Nephron (organoid): ENCODE measurements at regions not wholly inside any gene's neighbourhood (a gene's known extent, or its start where the extent isn't known, plus 50 kb on each side); places are given as distances from the start of the nearest gene placed in this dataset.
"Not testable (repeated sequence)": the region's sequence is repeated elsewhere in the genome, so short reads cannot be mapped to it uniquely, and the experiment has no call there.

Experiments used
- H3K27ac Mint-ChIP-seq, 3 experiments: 2 replicates each; pipeline ENCODE4 v1.8.0; 2020; ENCODE audit warnings: mixed read lengths in 3 of 3, mild to moderate bottlenecking in 2 of 3, moderate library complexity in 1 of 3
- H3K27me3 Mint-ChIP-seq: 2 replicates; pipeline ENCODE4 v1.8.0; 2021; ENCODE audit warnings: low read depth, mild to moderate bottlenecking, moderate library complexity, mixed read lengths
- H3K36me3 Mint-ChIP-seq: 2 replicates; pipeline ENCODE4 v1.8.0; 2020; ENCODE audit warnings: low read depth, mixed read lengths
- H3K4me1 Mint-ChIP-seq: 2 replicates; pipeline ENCODE4 v1.8.0; 2020; ENCODE audit warnings: mixed read lengths
- H3K4me3 Mint-ChIP-seq, 3 experiments: 2 replicates each; pipeline ENCODE4 v1.8.0; 2020; ENCODE audit warnings: mild to moderate bottlenecking in 3 of 3, mixed read lengths in 3 of 3, moderate library complexity in 2 of 3
- H3K9me3 Mint-ChIP-seq: 2 replicates; pipeline ENCODE4 v1.8.0; 2020; ENCODE audit warnings: mixed read lengths
- TF ChIP-seq, protein P1 (sequence below), 3 experiments: fragments of 200-600 bp; sonication (generic); IDR thresholded peaks; one replicate each; pipeline ENCODE4 v1.5.0; 2021; ENCODE audit warnings: antibody characterized with exemption in 3 of 3; ENCODE audit not compliant: unreplicated experiment in 3 of 3

DNA sequence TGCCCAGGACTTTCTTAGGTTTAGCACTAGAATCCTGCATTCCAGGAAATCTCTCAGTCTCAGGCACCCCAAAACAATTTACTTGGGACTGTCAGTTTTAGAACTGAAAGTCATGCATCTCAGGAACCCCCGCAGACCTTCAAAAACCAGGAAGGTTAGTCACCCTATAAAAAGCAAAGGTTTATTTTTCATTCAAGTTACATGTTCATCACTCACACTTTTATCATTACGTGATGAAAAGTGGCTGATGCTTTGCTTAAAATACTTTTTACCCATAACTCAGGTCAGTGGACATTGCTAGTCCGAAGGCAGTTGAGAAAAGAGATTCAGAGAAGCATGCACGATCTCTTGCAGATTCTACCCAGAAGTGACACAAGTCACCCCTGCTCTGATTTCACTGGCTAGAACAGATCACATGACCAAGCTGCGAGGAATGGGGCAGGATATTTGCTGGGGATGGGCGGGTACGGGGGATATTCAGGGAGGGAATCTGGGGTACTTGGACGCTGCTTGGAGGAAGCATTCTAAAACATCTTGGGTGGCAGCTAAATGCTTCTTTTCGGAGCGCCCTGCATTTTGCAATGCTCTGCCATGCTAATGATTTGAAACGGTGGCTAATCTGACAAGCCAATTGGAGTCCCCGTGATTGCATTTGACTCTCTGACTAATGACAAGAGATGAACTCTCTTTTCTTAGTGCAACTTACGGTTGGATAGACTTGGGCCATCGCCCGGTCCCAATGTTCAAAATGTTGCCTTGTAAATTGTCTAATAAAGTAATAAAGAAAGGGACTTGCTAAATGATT lies 110.2 kb downstream of the MIAT start:
- Mint-ChIP-seq H3K27me3 (peaks cover 5% of the 10 kb centered on the region), H3K4me1 (peaks cover 16% of the 10 kb centered on the region), H3K4me3 (no peak overlapping the region), H3K27ac (no peak overlapping the region), H3K9me3 (peaks cover 3% of the 10 kb centered on the region), H3K36me3 (peaks cover 10% of the 10 kb centered on the region)
- TF ChIP-seq, protein P1, sequence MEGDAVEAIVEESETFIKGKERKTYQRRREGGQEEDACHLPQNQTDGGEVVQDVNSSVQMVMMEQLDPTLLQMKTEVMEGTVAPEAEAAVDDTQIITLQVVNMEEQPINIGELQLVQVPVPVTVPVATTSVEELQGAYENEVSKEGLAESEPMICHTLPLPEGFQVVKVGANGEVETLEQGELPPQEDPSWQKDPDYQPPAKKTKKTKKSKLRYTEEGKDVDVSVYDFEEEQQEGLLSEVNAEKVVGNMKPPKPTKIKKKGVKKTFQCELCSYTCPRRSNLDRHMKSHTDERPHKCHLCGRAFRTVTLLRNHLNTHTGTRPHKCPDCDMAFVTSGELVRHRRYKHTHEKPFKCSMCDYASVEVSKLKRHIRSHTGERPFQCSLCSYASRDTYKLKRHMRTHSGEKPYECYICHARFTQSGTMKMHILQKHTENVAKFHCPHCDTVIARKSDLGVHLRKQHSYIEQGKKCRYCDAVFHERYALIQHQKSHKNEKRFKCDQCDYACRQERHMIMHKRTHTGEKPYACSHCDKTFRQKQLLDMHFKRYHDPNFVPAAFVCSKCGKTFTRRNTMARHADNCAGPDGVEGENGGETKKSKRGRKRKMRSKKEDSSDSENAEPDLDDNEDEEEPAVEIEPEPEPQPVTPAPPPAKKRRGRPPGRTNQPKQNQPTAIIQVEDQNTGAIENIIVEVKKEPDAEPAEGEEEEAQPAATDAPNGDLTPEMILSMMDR (IDR thresholded peaks at IDR 0.05; ENCODE audit: unreplicated experiment in 3 of 3): no peak

DNA sequence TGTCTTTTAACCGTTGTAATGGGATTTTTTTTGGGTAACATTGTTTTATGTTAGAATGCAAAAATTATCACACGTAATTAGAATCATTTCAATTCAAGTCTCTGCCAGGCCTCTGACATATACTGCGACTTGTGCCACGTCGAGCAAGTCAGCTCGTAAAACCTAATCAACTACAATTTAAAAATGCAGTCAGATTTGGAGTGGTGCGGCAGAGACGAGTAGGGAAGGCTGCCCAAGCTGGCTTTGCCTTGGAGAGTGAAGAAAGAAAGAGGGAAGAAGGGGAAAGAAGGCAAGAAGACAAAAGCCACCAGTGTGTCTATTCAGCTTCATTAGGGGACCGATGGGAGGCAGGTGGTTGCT lies 110.7 kb downstream of the MIAT start:
- H3K4me3 Mint-ChIP-seq: no peak overlapping the region
- H3K36me3 Mint-ChIP-seq: peaks cover 10% of the 10 kb centered on the region
- H3K9me3 Mint-ChIP-seq: no peaks in the 10 kb centered on the region
- no peak overlapping the region for H3K27ac Mint-ChIP-seq
- H3K27me3 Mint-ChIP-seq: peaks cover 5% of the 10 kb centered on the region
- H3K4me1 Mint-ChIP-seq: peaks cover 16% of the 10 kb centered on the region
- TF ChIP-seq, protein P1 (IDR thresholded peaks at IDR 0.05; ENCODE audit: unreplicated experiment in 3 of 3): no peak

DNA sequence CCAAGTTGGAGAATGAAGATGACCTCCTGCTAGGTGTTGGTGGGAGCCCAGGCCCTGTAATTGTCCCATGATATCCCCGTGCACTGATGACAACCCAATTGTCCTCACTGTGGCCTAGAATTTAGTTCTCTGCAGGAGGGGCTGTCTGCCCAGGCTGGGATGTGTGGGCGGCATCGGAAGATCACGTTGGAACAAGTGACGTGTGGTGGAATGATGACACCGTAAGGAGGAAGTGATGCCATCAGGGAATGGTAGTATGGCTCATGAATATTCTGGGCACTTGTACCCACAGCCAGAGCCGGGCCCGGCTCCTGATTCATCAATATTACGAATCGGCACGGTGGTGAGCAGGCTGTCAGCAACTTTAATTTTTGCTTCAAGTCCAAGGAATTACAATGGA lies 111.6 kb downstream of the MIAT start:
- Mint-ChIP-seq H3K4me1 (peaks cover 10% of the 10 kb centered on the region), H3K4me3 (no peak overlapping the region), H3K27ac (no peak overlapping the region), H3K27me3 (peaks cover 5% of the 10 kb centered on the region), H3K9me3 (no peaks in the 10 kb centered on the region), H3K36me3 (peaks cover 14% of the 10 kb centered on the region)
- TF ChIP-seq, protein P1 (IDR thresholded peaks at IDR 0.05; ENCODE audit: unreplicated experiment in 3 of 3): no peak

DNA sequence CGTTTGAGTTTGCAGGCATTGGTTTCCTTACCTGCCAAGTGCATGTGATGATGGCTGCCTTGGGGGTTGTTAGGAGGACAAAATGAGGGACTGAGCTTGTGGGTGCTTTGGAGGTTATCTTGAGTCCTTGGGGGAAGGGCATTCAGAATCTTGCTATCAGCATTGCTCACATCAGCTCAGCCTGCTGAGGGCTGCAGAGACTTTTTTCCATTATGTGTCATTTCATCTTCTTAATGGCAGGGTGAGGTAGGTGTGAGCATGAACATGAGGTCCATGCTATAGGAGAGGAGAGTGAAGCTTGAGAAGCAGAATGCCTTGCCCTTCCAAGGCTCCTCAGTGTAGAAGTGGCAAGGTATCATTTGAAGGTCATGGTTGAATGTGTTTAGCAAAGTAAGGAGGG lies 112.3 kb downstream of the MIAT start:
- Mint-ChIP-seq H3K27me3 (peaks cover 5% of the 10 kb centered on the region), H3K4me3 (no peak overlapping the region), H3K27ac (no peak overlapping the region), H3K4me1 (peaks cover 3% of the 10 kb centered on the region), H3K9me3 (peaks cover 4% of the 10 kb centered on the region), H3K36me3 (peaks cover 21% of the 10 kb centered on the region)
- TF ChIP-seq, protein P1 (IDR thresholded peaks at IDR 0.05; ENCODE audit: unreplicated experiment in 3 of 3): no peak

DNA sequence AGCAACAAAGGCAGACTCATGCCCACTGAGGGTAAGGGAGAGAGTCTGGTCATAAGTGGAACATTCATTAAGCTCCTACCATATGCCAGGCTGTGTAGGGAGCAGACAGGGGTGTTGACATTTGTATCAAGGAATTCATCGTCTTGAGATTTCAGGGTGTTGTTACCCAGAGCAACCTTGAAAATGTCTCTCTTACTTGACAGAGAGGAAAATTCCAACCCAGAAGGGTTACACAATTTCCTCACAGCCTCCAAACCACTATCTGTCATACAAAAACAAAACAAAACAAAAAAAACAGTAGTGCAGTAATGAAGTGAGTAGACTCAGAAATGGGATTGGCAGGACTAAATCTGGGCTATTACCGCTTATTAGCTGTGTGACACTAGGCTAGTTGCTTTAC lies 113.2 kb downstream of the MIAT start:
- Mint-ChIP-seq H3K9me3 (peaks cover 7% of the 10 kb centered on the region), H3K4me1 (no peaks in the 10 kb centered on the region), H3K27me3 (peaks cover 5% of the 10 kb centered on the region), H3K4me3 (no peak overlapping the region), H3K36me3 (peaks cover 24% of the 10 kb centered on the region), H3K27ac (no peak overlapping the region)
- TF ChIP-seq, protein P1 (IDR thresholded peaks at IDR 0.05; ENCODE audit: unreplicated experiment in 3 of 3): no peak

DNA sequence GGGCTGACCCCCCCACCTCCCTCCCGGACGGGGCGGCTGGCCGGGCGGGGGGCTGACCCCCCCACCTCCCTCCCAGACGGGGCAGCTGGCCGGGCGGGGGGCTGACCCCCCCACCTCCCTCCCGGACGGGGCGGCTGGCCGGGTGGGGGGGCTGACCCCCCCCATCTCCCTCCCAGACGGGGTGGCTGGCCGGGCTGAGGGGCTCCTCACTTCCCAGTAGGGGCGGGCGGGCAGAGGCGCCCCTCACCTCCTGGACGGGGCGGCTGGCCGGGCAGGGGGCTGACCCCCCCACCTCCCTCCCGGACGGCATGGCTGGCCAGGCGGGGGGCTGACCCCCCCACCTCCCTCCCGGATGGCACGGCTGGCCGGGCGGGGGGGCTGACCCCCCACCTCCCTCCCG lies 115.7 kb downstream of the MIAT start:
- Mint-ChIP-seq H3K36me3 (peaks cover 33% of the 10 kb centered on the region), H3K4me1 (peaks cover 14% of the 10 kb centered on the region)
- not testable (repeated sequence) for H3K9me3 Mint-ChIP-seq, H3K27ac Mint-ChIP-seq, H3K27me3 Mint-ChIP-seq, H3K4me3 Mint-ChIP-seq
